Tongue (tissue), 1 donor: ENCODE measurements at regions not wholly inside any gene's neighbourhood (a gene's known extent, or its start where the extent isn't known, plus 50 kb on each side); places are given as distances from the start of the nearest gene placed in this dataset.

Experiments used
- DNase-seq: peaks from one replicate; pipeline ENCODE4 v3.0.0-alpha.2; 2015

DNA sequence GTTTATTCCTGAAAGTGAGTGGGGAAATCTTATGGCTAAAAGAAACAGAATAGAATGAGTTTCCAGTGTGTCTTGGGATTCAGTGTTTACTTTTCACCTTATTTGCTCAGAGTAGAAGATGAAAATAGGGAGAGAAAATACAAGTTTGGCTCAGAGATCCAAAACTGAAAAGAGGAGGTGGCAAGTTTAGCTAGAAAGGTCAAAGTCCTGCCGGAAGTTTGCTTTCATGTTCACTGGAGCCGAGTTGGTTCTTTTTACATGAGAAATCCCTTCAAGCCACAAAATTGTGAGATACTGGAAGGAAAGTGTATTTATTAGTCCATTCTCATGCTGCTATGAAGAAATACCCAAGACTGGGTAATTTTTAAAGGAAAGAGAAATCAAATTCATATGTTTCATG lies 604.6 kb downstream of the MRPL39 start:
- DNase-seq, result no peak

DNA sequence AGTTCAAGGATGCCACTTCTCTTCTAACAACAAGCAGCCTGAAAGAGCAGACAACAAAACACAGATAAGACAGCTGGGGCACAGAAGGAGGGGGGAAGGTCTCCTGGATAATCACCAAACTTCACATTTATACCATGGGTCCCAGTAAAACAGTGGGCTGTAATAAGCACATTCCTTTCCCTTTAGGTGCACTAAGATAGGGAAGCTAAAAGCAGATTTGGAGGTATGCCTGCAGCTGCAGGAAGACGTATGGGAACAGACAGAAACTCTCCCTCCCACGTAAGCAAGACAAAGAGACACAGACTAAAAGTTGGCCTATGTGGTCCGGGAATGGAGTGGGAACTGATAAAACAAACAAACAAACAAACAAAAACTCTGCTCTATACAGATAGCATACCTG lies 612.1 kb downstream of the MRPL39 start:
- no peak for DNase-seq

DNA sequence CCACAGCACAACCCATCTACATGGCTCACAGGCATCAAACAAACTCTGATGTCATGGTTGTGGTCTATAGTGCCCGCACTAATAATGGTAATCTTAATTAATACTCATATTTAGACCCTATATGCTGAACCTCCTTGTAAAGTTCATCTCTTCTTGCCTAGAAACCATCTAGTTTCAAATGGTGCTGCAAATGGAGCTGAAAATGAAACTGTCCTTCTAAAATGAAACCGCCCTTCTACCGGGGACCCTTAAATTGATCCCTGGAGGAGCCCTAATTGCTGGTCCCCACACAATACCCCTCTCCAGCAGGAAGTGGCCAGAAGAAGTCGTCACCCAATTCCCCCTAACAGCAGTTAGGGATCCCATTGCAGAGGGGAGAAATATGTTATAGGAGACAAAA lies 612.6 kb downstream of the MRPL39 start:
- DNase-seq, result no peak

DNA sequence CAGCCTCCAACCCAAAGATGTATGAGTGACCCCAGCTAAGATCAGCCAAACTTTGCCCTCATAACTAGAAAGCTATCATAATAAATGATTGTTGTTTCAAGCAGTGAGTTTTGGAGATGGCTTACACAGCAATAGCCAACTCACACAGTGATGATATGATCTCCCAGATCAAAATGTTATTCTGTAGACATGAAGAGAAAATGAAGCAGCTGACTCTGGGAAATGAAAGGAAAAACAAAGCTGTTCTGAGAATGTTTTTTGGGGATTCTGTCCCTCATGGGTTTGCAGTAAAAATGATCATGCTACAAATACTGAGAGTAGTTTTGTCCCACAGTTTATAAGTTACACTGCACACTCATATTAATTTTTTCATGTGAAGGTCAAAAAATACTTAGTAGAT lies 617.8 kb downstream of the MRPL39 start:
- DNase-seq, result no peak

DNA sequence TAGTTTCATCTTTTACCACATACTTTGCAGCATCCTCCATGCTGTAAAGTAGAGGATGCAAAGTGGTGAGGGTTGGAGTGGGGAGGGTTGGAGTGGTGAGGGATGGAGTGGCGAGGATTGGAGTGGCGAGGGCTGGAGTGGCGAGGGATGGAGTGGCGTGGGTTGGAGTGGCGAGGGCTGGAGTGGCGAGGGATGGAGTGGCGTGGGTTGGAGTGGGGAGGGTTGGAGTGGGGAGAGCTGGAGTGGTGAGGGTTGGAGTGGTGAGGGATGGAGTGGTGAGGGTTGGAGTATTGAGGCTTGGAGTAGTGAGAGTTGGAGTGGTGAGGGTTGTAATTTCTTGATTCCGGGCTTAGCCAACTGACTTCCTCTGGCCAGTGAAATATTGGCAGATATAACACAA lies 618.3 kb downstream of the MRPL39 start:
- DNase-seq, result no peak

DNA sequence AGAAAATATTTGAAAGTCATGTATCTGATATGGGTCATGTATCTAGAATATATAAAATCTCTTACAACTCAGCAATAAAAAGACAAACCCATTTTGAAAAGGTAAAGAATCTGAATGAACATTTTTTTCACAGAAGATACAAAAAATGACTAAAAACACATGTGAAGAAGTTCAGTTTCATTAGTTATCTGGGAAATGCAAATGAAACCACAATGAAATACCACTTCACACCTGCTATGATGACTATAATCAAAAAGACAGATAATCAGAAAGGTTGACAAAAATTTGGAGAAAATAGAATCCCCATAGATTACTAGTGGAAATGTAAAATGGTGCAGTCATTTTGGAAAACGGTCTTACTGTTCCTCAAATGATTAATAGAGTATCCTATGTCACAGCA lies 631.0 kb downstream of the MRPL39 start:
- no peak for DNase-seq

DNA sequence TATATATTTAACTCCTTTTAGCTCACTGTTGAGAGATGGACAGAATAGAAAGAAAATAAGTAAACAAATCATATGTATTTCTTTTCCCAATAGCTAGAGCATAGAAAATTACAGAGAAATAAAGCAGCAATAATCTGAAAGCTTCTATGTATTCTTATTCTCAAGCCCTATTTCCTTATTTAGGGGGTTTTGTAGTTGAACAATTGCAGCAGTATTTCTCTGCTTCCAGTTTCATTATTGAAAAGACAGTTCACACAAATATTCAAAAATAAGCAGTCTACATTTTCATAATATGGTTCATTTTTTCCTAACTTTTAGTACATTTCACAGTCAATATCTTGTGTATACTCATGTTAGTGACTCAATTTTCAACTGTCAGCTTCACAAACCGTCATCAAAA lies 638.2 kb downstream of the MRPL39 start:
- no peak for DNase-seq

DNA sequence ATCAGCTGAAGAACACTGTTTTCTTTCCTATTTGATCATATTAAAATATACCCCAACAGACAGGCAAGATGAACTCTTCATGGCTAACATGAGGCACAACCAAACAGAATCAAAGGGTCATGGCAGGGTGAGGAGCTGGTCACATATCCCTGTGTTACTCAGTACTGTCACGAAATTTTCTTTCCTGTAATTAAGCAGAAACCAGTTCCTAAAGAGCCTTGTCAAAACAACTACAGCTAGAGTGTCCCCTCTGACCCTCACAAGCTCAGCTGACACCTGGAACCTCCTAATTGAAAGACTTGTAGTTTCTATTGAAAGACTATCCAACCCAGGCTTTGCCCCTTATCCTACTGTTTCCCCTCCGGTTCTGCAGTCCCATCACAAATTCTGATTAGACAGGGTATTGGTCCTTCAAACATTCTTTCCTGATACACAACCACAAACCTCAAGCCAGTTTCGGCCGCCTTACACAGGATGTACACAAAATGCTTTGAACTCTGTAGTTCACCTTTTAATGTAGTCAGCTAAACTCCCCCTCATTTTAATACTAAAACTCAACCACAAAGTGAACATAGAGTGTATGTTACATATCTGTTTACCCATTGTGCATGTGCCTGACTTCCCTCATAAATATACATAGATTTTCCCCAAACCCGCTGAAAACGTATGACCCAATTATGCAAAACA lies 651.9 kb downstream of the MRPL39 start:
- no peak for DNase-seq

DNA sequence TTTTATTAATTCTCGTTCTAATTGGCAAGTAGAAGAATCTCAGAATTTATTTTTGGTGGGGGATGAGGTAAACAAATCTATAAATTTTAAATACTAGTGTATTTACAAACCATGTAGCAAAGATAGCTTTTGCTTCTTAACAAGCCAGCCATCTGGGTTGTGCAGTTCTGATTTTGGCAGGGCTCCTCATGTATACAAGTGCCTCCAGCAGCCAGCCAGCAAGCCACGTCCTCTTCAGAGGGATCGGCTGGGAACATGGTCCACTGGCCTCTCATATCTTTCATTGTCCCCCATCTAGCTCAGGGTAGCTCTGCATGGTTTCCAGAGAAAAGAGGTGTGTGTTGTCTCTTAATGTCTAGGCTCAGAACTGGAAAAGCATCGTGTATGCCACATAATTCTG lies 659.1 kb downstream of the MRPL39 start:
- DNase-seq, result no peak

DNA sequence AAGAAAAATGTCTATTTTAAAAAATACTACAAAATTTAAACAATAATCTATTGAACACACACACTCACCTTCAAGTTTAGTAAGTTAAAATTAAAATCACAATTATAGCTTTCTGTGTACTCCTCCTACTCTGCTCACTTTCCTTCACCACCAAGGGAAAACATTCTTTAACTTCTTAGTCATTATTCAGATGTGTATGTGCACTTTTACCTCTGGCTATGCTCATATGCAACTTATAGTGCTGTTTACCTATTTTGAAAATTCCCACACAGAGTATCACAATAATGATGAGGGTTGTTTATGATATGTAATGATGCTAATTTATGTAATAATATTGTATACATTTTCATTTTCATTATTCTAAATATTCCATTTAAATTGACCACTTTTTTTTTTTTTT lies 661.4 kb downstream of the MRPL39 start:
- DNase-seq, result no peak

DNA sequence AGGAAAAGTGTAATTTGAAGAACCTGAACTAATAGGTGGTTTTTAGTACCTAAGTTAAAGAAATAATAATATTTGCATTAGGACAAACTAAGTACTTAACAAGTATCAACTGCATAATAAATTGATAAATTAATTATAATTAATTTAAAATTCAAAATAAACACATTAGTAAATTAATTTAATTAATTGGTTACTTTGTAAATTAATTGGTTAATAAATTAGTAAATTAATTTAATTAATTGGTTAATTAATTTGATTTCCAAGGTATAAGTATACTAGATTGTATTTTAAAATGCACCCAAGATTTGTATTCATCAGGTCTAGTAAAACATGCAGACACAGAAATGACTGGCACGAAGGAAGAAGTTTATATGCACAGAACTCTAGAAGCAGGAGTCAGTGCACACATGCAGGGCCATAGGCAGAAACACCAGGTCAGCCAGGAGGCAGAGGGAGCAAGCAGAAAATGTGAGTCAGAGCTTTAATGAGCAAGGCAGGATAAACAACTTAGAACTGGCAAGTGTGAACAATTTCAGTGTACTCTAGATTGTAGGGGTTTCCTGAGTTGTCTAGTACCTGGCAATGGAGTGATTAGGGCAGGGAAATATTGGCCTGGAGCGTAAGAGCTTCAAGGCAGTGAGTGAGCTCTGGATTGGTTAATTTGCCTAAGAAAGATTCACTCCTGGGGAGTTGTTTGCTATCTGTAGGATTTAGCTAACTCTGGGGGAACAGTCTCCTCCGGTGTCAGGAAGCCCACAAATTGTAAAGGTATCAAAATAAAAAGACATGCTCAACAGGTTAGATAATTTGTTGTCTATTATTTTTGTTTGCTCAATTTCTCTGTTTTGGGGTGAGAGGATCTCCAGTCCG lies 665.7 kb downstream of the MRPL39 start:
- peak; percentile 5 for DNase-seq

DNA sequence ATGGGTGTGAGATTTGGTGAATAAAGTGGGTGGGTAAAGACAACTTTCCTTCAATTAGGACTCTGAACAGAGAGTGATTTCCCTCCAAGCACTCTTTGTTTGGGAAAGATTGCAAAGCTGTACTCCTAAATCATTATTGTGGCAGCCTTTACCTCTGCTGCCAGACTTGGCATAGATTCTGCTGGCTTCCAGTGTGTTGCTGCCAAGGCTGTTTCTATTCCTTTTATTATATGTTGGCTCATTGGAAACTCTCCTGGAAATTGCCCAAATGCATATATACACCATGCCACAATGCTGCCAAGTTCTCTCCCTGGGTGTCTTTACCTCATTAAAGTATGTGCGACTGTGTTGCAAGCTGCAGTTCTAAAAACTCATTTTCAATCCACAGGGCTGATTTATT lies 668.0 kb downstream of the MRPL39 start:
- DNase-seq, result peak; percentile 47

DNA sequence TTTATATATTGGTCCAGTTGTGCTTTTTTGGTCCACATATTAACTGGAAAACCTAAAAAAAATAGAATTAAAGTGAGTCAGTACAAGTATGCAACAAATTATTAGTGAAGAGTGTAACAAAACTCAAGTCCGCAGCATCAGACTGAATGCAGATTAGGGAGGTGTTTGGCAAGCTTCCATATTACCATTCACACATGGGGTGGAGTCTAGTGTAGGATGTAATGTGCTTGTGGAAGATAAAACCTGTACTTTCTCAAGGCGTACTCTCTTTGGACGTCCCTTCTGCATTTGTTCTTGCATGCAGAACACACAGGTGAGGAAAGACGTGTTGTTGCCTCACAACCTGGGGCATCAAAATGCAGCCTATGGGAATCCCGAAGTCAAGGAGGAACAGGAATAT lies 668.7 kb downstream of the MRPL39 start:
- DNase-seq, result no peak

DNA sequence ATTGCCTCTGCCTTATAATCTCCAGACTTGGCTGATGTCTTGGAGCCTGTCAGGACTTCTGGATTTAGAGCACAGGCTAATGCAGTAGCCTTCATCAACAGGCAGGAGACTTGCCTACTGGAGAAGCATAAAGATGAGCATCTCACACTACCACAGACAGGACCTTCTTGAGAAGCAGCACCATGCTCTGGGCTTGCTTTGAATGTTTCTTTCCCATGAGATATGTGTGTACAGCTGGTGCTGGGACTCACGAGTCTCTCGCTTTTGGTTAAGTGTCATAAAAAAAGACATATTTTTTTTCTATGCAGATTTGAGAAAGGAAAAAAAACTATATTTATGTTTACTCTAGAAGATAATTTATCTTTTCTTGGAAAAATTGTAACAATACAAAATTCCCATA lies 671.3 kb downstream of the MRPL39 start:
- no peak for DNase-seq

DNA sequence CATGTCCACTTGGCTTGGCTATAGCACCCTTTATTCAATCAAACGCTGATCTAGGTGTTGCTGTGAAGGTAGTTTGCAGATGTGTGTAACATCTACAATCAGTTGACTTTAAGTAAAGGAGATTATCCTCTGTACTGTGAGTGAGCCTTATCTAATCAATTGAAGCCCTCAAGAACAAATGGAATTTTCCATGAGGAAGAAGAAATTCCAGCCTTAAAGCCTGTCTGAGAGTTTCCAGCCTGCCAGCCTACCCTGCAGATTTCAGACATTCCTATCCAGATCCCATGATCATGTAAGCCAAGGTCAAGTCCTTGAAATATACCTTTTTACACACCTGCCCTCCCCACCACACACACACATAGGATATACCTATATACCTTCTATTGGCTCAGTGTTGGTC lies 696.7 kb downstream of the MRPL39 start:
- DNase-seq, result no peak

DNA sequence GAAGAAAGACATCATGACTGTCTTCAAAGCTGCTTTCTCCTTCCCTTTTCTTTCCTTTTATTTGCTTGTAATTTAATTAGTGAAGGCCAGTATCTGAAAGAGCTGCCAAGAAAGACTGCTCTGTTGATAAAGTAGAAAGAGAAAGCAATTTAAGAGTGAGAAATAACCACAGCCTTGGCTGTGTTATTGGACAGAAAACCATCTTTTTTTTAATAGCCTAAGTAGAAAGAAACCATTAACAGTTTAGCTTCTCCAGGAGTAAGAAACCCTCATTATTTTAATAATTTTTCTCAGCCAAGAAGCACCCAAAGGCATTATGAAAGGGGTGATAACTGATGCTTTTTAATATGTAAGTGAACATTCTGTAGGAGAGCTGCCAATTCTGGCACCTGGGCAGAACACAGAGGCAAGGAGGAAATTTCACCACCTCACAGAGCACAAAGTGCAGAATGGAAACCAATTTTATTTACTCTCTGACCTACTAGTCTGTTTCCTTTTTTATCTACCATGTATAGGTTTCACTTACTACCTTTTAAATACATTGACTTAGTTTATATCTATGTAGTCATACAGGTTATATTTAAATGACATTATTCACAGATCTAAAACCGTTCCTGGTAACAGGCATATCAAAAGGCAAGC lies 703.2 kb downstream of the MRPL39 start:
- no peak for DNase-seq

DNA sequence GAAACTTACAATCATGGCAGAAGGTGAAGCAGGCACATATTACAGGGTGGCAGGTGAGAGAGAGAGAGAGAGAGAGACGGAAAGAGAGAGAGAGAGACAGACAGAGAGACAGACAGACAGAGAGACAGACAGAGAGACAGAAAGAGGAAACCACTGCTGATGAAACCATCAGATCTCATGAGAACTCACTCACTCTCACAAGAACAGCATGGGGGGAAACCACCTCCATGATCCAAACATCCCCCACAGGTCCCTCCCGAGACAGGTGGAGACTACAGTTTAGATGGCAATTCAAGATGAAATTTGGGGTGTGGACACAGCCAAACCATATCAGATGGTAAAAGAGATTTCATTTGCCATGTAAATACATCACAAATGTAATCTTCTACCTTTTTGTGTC lies 708.1 kb downstream of the MRPL39 start:
- DNase-seq, result no peak

DNA sequence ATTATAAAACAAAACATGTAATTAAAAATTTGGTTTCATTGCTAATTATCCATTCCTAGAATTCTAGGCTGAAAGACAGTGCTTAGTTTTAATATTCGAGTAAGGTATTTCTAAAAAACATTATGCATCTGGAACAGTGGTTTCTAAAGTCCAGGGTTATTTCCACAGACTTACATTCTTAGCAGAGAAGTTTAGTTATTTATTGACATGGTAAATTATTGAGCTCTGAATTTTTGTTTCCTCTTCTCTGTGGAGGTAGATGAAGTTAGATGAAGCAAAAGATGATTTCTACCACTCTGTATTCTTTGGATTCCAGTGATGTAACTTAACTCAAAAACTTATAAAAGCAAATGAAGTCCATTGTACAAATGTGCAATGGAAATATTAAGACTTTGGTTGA lies 709.4 kb downstream of the MRPL39 start:
- DNase-seq, result no peak

DNA sequence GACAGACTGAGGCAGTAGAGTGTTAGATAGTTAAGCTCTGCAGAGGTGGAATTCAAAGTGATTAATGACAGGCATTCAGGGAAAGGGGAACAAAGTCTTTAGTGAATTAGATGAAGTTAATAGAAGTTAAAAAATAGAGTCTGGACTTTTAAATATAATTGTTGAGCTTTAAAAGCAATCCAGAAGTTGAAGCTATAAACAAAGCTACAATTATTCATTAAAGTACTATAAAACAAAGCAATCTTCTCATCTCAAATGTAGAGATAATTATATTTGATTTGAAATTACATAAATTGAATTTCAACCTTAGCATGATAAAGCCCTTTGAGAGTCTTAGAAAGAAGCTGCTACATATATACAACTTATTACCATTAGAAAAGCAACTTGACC lies 710.6 kb downstream of the MRPL39 start:
- no peak for DNase-seq

DNA sequence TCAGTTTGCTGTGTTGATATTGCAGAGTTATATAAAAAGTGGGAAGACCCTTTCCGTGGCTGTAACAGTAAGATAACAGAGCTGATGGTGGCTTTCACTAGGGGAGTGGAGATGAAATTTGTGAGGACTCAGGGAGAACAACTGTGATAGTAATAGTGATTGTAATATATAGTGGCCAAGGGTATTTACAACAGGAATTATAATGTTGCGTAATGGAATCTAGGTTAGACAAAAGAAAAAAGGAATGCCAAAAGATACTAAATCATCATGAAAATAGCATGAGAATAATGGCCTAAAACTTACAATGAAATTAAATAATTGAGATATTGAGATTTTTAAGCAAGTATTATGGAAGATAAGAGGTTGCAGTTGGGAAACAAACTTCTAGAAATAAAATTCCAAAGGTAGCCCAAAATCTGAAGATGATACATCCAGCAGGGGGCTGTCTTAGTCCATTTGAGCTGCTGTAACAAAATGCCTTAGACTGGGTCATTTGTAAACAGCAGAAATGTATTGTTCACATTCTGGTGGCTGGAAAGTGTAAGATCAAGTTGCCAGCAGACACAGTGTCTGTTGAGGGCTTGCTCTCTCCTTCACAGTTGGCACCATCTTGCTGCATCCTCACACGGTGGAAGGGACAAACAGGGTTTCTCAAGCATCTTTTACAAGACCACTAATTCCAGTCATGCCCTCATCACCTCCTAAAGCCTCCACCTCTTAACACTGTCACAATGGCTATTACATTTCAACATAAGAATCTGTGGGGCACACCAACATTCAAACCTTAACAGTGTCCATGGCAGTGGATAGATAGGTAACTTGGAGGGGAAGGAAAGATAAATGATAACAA lies 711.2 kb downstream of the MRPL39 start:
- DNase-seq, result peak; percentile 22

DNA sequence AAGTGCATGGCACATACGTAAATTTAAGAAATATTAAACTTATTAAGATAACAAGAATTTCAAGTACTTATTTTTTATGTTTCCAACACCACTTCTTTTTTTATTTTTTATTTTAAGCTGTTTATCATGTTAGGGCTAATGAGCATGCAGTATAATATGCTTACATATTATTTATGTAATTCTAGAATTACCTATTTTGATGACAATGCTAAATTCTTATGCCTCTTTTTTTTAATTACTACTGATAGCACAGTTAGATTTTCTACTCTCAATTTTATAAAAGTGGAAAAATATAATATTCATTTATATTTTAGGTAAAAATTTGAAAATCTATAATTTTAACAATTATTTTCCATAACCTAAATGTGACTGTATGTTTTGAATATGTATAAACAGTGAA lies 713.0 kb downstream of the MRPL39 start:
- no peak for DNase-seq

DNA sequence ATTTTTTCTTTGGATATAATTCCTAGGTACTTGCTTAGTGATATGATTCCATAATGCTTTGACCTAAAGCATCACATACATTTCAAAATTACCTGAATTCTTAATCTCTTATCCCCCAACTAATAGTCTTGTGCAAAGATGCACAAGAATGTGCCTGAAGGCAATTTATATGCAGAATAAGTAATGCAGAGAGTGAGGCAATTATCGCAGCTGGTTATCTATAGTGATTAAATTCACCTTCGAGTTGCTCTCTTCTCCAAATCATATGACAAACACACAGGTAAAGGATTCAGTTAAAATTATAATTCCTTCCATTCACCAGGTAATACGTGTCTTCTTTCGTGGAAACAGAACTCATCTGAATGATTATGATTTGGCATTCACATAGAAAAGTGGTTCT lies 717.3 kb downstream of the MRPL39 start:
- DNase-seq, result no peak

DNA sequence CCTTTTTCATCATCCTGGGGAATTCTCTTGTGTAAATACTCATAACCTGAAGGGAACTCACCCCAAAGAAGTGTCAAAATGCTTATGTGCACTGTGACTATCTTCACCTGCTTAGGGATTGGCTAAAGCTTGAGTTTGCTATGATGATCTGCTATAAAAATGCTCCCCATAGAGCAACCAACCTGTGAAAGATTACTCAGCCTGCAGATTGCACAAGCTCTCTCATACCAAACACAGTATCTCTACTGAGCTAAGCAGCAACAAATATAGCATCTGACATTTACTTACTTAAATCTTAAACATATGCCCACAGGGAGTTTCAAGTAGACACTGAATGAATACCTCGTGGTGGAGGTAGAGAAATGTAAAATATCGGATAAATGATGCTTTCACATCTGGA lies 725.8 kb downstream of the MRPL39 start:
- no peak for DNase-seq
